ENCODE measurements at regions not wholly inside any gene's neighbourhood (a gene's known extent, or its start where the extent isn't known, plus 50 kb on each side); places are given as distances from the start of the nearest gene placed in this dataset.
"Not testable (repeated sequence)": the region's sequence is repeated elsewhere in the genome, so short reads cannot be mapped to it uniquely, and the experiment has no call there.

GRCh38 chr18:72993250-72993649 lies 125.5 kb upstream of the NETO1 start:
- TF ChIP-seq ZNF70 (CRISPR knock-in tag; IDR thresholded peaks at IDR 0.05) (no peak), BACH2 (CRISPR knock-in tag; IDR thresholded peaks at IDR 0.05; ENCODE audit: borderline replicate concordance) (no peak)

GRCh38 chr18:72991379-72991778 lies 123.6 kb upstream of the NETO1 start:
- no peak for ATAC-seq
- TF ChIP-seq ZFP3 (CRISPR knock-in tag; IDR thresholded peaks at IDR 0.05) (no peak), TCF4 (CRISPR knock-in tag; IDR thresholded peaks at IDR 0.05; ENCODE audit: borderline replicate concordance) (no peak), POU6F1 (CRISPR knock-in tag; IDR thresholded peaks at IDR 0.05; ENCODE audit: borderline replicate concordance, low read depth) (no peak), ZNF565 (CRISPR knock-in tag; conservative IDR thresholded peaks at IDR 0.05; ENCODE audit: low read depth) (no peak), CSDC2 (CRISPR knock-in tag; IDR thresholded peaks at IDR 0.05) (no peak), ZC3H10 (CRISPR knock-in tag; IDR thresholded peaks at IDR 0.05) (no peak)

More at GRCh38 chr18:72993250-72993649, 125.5 kb upstream of the NETO1 start:
- no peak for ATAC-seq

- ATAC-seq: not testable (repeated sequence)
Observed at GRCh38 chr18:72987570-72987969, 119.8 kb upstream of the NETO1 start.

GRCh38 chr18:72986103-72986502 lies 118.3 kb upstream of the NETO1 start:
- TF ChIP-seq ZFP30 (CRISPR knock-in tag; IDR thresholded peaks at IDR 0.05): no peak
- no peak for TF ChIP-seq TSHZ2 (CRISPR knock-in tag; IDR thresholded peaks at IDR 0.05)
- no peak for TF ChIP-seq CREB5 (CRISPR knock-in tag; IDR thresholded peaks at IDR 0.05; ENCODE audit: low read depth)
- TF ChIP-seq ZNF8 (CRISPR knock-in tag; IDR thresholded peaks at IDR 0.05): no peak
- TF ChIP-seq SNAI2 (CRISPR knock-in tag; IDR thresholded peaks at IDR 0.05): no peak
- TF ChIP-seq ISL1 (CRISPR knock-in tag; IDR thresholded peaks at IDR 0.05): no peak
- TF ChIP-seq TOX (CRISPR knock-in tag; IDR thresholded peaks at IDR 0.05; ENCODE audit: borderline replicate concordance): no peak
- no peak for TF ChIP-seq BACH2 (CRISPR knock-in tag; IDR thresholded peaks at IDR 0.05; ENCODE audit: borderline replicate concordance)
- TF ChIP-seq RARB (CRISPR knock-in tag; IDR thresholded peaks at IDR 0.05): no peak
- TF ChIP-seq CSDC2 (CRISPR knock-in tag; IDR thresholded peaks at IDR 0.05): no peak
- no peak for ATAC-seq

GRCh38 chr18:72985686-72986085 lies 117.9 kb upstream of the NETO1 start:
- ATAC-seq: no peak
- TF ChIP-seq ZFP30 (CRISPR knock-in tag; IDR thresholded peaks at IDR 0.05) (no peak), ZNF565 (CRISPR knock-in tag; conservative IDR thresholded peaks at IDR 0.05; ENCODE audit: low read depth) (no peak), CSRNP3 (CRISPR knock-in tag; IDR thresholded peaks at IDR 0.05) (no peak), PATZ1 (CRISPR knock-in tag; IDR thresholded peaks at IDR 0.05; ENCODE audit: borderline replicate concordance) (no peak), TCF4 (CRISPR knock-in tag; IDR thresholded peaks at IDR 0.05; ENCODE audit: borderline replicate concordance) (no peak), ZNF70 (CRISPR knock-in tag; IDR thresholded peaks at IDR 0.05) (no peak), GLIS3 (CRISPR knock-in tag; IDR thresholded peaks at IDR 0.05) (no peak)
